ENCODE measurements at regions not wholly inside any gene's neighbourhood (a gene's known extent, or its start where the extent isn't known, plus 50 kb on each side); places are given as distances from the start of the nearest gene placed in this dataset.

GRCh38 chr9:90507621-90508020 is 135.0 kb downstream of the DIRAS2 start:
- no peak overlapping the region for H3K9ac ChIP-seq (ENCODE audit: control insufficient read depth, insufficient read depth, low read length)
- no peaks in the 10 kb centered on the region for H3K4me1 ChIP-seq (ENCODE audit: control insufficient read depth, insufficient read depth, low read length)
- no peak overlapping the region for H2AFZ ChIP-seq (ENCODE audit: control insufficient read depth, low read depth, low read length)
- H4K20me1 ChIP-seq (ENCODE audit: control insufficient read depth, insufficient read depth): no peaks in the 10 kb centered on the region
- ATAC-seq (no peak), DNase-seq (ENCODE audit: low read depth, low spot score) (no peak), FAIRE-seq (no peak)
- in situ Hi-C loops (cut with MboI): no loop called here
- no TSS peak for BruUV-seq (replicated peaks)
- peaks cover 5% of the 10 kb centered on the region; the same call in 2 of the 3 replicates for H3K9me3 ChIP-seq (replicated peaks; ENCODE audit: control insufficient read depth, insufficient read depth, low read length)
- no peak overlapping the region for H3K4me2 ChIP-seq (ENCODE audit: control insufficient read depth, insufficient read depth)
- RAD21 ChIA-PET (ENCODE audit: unreplicated experiment): no interaction called here
- CTCF ChIA-PET: no interaction called here
- SMC1A ChIA-PET (ENCODE audit: uncharacterized antibody, unreplicated experiment): no interaction called here
- H3K79me2 ChIP-seq (ENCODE audit: control insufficient read depth, insufficient read depth, low read length): no peaks in the 10 kb centered on the region
- POLR2A ChIA-PET: no interaction called here
- WGBS (ENCODE audit: insufficient coverage, insufficient replicate concordance, low lambda C conversion rate, missing lambda C conversion rate): 58% methylated on average over 2 of the region's 2 CpGs
- H3K4me3 ChIP-seq: no peak overlapping the region
- H3K27me3 ChIP-seq (replicated peaks in 1 of 2; ENCODE audit: control insufficient read depth in 2 of 2, insufficient read depth in 2 of 2, low read length in 1 of 2): no peaks in the 10 kb centered on the region
- TF ChIP-seq RAD51 (IDR thresholded peaks at IDR 0.05): no peak
- TF ChIP-seq IKZF1 (conservative IDR thresholded peaks at IDR 0.05): no peak
- TF ChIP-seq SMAD5 (IDR thresholded peaks at IDR 0.05; ENCODE audit: low read depth): no peak
- TF ChIP-seq SMC3 (IDR thresholded peaks at IDR 0.05; ENCODE audit: borderline replicate concordance, low read length): no peak
- no peak for TF ChIP-seq PML (IDR thresholded peaks at IDR 0.05; ENCODE audit: low read length)
- no peak for TF ChIP-seq CHD4 (IDR thresholded peaks at IDR 0.05)
- TF ChIP-seq CBFB (IDR thresholded peaks at IDR 0.05; ENCODE audit: low read depth): no peak
- no peak for TF ChIP-seq BCLAF1 (IDR thresholded peaks at IDR 0.05)
- no peak for TF ChIP-seq ASH2L (IDR thresholded peaks at IDR 0.05; ENCODE audit: borderline replicate concordance, low read depth)
- no peak for TF ChIP-seq FOXK2 (IDR thresholded peaks at IDR 0.05)
- TF ChIP-seq POLR2AphosphoS2 (IDR thresholded peaks at IDR 0.05; ENCODE audit: low read depth, low read length): no peak
- TF ChIP-seq SIX5 (IDR thresholded peaks at IDR 0.05; ENCODE audit: low read depth, low read length, severe bottlenecking): no peak
- TF ChIP-seq ZNF274 (IDR thresholded peaks at IDR 0.05; ENCODE audit: insufficient read depth, insufficient read length): no peak
- TF ChIP-seq, protein P1, sequence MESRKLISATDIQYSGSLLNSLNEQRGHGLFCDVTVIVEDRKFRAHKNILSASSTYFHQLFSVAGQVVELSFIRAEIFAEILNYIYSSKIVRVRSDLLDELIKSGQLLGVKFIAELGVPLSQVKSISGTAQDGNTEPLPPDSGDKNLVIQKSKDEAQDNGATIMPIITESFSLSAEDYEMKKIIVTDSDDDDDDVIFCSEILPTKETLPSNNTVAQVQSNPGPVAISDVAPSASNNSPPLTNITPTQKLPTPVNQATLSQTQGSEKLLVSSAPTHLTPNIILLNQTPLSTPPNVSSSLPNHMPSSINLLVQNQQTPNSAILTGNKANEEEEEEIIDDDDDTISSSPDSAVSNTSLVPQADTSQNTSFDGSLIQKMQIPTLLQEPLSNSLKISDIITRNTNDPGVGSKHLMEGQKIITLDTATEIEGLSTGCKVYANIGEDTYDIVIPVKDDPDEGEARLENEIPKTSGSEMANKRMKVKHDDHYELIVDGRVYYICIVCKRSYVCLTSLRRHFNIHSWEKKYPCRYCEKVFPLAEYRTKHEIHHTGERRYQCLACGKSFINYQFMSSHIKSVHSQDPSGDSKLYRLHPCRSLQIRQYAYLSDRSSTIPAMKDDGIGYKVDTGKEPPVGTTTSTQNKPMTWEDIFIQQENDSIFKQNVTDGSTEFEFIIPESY (IDR thresholded peaks at IDR 0.05): no peak
- no peak for TF ChIP-seq SUPT20H (IDR thresholded peaks at IDR 0.05; ENCODE audit: borderline replicate concordance, control insufficient read depth, low read depth, low read length)
- TF ChIP-seq SKIL (IDR thresholded peaks at IDR 0.05; ENCODE audit: low read depth, poor library complexity, severe bottlenecking): no peak
- TF ChIP-seq HDAC6 (IDR thresholded peaks at IDR 0.05; ENCODE audit: unreplicated experiment): no peak
- H3K27ac ChIP-seq (ENCODE audit: control insufficient read depth, insufficient read depth): no peak overlapping the region
- intact Hi-C loops (cut with micrococcal nuclease; ENCODE audit: unreplicated experiment): no loop called here
- H3K36me3 ChIP-seq (ENCODE audit: control insufficient read depth in 2 of 2, insufficient read depth in 2 of 2, low read length in 1 of 2): no peaks in the 10 kb centered on the region
